Natural killer cell (primary cell): ENCODE measurements at regions not wholly inside any gene's neighbourhood (a gene's known extent, or its start where the extent isn't known, plus 50 kb on each side); places are given as distances from the start of the nearest gene placed in this dataset.

Source experiments
- ATAC-seq, 3 donors: fragments of 150-1000 bp in 2 of 3; fragments of 200-7000 bp in 1 of 3; cut with Tn5 transposase; 1 replicate in 1 of 3; 2 replicates in 2 of 3; pipeline ENCODE4 v1.10.0; 2021; ENCODE audit warnings: mild to moderate bottlenecking in 2 of 3, moderate library complexity in 2 of 3
- DNase-seq, 2 donors: peaks; one replicate each; pipeline versions ENCODE4 v3.0.0 to v3.0.0-alpha.2; 2013 to 2021; ENCODE audit warnings: mixed read lengths in 1 of 2
- H3K27ac ChIP-seq: one replicate; pipeline ENCODE4 v1.5.1; 2013; ENCODE audit warnings: mild to moderate bottlenecking, low read length
- H3K27me3 ChIP-seq: one replicate; pipeline ENCODE4 v1.6.1; 2013; ENCODE audit warnings: low read length; ENCODE audit not compliant: control insufficient read depth, insufficient read depth
- H3K36me3 ChIP-seq: one replicate; pipeline ENCODE4 v1.6.1; 2013; ENCODE audit warnings: low read length; ENCODE audit not compliant: control insufficient read depth, insufficient read depth
- H3K4me1 ChIP-seq: one replicate; pipeline ENCODE4 v1.6.1; 2013; ENCODE audit warnings: low read length; ENCODE audit not compliant: control insufficient read depth, insufficient read depth
- H3K4me3 ChIP-seq: one replicate; pipeline ENCODE4 v1.5.1; 2013; ENCODE audit warnings: low read length
- H3K9me3 ChIP-seq: one replicate; pipeline ENCODE4 v1.6.1; 2013; ENCODE audit warnings: low read length; ENCODE audit not compliant: control insufficient read depth, insufficient read depth
- H3K27ac Mint-ChIP-seq, 2 donors: one replicate each; pipeline ENCODE4 v1.8.0; 2022; ENCODE audit warnings: mild to moderate bottlenecking in 2 of 2, mixed read lengths in 2 of 2, moderate library complexity in 1 of 2
- H3K27me3 Mint-ChIP-seq, 2 donors: one replicate each; pipeline ENCODE4 v1.8.0; 2022; ENCODE audit warnings: low read depth in 2 of 2, mixed read lengths in 2 of 2
- H3K36me3 Mint-ChIP-seq: one replicate; pipeline ENCODE4 v1.8.0; 2022; ENCODE audit warnings: mixed read lengths
- H3K4me1 Mint-ChIP-seq, 2 donors: one replicate each; pipeline ENCODE4 v1.8.0; 2022; ENCODE audit warnings: mixed read lengths in 2 of 2
- H3K4me3 Mint-ChIP-seq: one replicate; pipeline ENCODE4 v1.8.0; 2022; ENCODE audit warnings: mild to moderate bottlenecking, moderate library complexity, mixed read lengths
- H3K9me3 Mint-ChIP-seq, 2 donors: one replicate each; pipeline ENCODE4 v1.8.0; 2022; ENCODE audit warnings: mixed read lengths in 2 of 2
- WGBS: methylation state at CpG from one replicate; pipeline ENCODE4 v1.1.7; 2013; ENCODE audit warnings: missing lambda C conversion rate; ENCODE audit not compliant: insufficient coverage; 5-methylcytosine and 5-hydroxymethylcytosine counted together
- intact Hi-C: fragments of 100-400 bp; cut with micrococcal nuclease; formaldehyde crosslinking; loops from one replicate; pipeline ENCODE4 v1.14.2; 2022
- TF ChIP-seq, protein P1 (sequence below): fragments of 200-600 bp; IDR thresholded peaks from one replicate; pipeline ENCODE4 v1.8.0; 2022; ENCODE audit warnings: antibody characterized with exemption

DNA sequence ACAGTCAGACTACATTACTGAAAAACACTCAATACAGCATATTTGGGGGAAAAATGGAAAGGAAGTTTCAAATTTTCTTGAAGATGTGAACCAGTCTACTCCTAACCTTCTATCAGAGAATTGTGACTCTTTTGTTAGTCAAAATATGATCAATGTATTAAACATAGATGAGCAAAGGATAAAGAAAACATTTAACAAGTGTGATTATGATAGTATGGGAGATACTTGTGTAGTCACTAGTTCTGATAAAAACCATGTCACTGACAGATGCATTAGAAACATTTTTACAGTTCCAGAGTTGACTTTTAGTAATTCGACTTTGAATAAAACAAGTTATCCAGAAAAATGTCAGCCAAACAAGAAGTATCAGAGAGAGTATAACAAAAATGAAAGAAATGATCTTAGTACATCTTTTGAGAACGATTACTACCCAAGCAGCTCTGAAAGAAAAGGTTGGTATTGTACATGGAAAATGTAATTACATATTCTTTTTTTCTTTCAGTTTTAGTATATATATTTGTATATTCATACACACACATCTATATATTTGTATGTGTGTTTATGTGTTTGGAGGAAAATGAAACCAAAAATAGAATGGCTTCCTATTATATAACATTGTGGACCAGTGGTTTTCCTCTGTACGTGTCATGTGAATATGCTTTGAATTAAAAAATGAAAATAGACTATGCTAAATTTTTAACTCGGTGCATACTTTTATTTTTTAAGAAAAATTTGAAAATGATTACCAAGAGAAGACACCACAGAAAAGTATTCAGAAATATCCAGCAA is 63.3 kb upstream of the ABCD2 start:
- 70% methylated on average over 1 of the region's 4 CpGs for WGBS
- peak overlapping the region; percentile 73 for H3K27ac ChIP-seq
- Mint-ChIP-seq H3K4me1 (peaks cover 23 to 27% of the 10 kb centered on the region in 2 donors), H3K36me3 (no peaks in the 10 kb centered on the region), H3K27me3 (peaks cover under 1 to 8% of the 10 kb centered on the region in 2 donors), H3K9me3 (no peaks in the 10 kb centered on the region), H3K4me3 (peak overlapping the region; percentile 81), H3K27ac (peak overlapping the region; percentile 87 to 88)
- peak in 1 of 2 donors; percentile 69 for DNase-seq
- no peaks in the 10 kb centered on the region for H3K9me3 ChIP-seq
- no peaks in the 10 kb centered on the region for H3K27me3 ChIP-seq
- H3K4me1 ChIP-seq: peaks cover 16% of the 10 kb centered on the region
- H3K36me3 ChIP-seq: no peaks in the 10 kb centered on the region
- TF ChIP-seq, protein P1, sequence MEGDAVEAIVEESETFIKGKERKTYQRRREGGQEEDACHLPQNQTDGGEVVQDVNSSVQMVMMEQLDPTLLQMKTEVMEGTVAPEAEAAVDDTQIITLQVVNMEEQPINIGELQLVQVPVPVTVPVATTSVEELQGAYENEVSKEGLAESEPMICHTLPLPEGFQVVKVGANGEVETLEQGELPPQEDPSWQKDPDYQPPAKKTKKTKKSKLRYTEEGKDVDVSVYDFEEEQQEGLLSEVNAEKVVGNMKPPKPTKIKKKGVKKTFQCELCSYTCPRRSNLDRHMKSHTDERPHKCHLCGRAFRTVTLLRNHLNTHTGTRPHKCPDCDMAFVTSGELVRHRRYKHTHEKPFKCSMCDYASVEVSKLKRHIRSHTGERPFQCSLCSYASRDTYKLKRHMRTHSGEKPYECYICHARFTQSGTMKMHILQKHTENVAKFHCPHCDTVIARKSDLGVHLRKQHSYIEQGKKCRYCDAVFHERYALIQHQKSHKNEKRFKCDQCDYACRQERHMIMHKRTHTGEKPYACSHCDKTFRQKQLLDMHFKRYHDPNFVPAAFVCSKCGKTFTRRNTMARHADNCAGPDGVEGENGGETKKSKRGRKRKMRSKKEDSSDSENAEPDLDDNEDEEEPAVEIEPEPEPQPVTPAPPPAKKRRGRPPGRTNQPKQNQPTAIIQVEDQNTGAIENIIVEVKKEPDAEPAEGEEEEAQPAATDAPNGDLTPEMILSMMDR: no peak
- H3K4me3 ChIP-seq: peak overlapping the region; percentile 22
- intact Hi-C loops: no loop called here
- ATAC-seq: peak; percentile 57 to 85 (median 84)

DNA sequence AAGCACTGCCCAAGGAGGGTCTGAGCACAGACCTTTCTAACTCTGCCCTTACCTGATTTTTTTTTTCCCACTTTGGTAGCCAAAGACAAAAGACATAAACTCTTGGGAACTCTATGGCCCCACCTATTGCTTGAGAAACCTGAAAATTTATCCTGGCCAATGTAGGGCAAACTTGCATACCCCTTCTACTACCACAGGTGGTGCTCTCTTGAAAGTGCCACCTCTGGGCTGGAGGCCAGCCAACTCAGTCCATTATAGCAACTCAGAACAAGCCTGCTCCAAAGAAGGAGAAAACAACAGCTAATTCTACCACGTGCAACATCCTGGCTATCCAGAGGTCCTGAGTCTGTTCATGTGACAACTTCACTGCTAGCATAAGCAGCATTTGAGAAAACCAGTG is 55.7 kb upstream of the ABCD2 start:
- H3K9me3 Mint-ChIP-seq: peaks cover 5 to 9% of the 10 kb centered on the region in 2 donors
- TF ChIP-seq, protein P1: no peak
- peaks cover 17% of the 10 kb centered on the region for H3K36me3 Mint-ChIP-seq
- Histone ChIP-seq H3K27ac (no peak overlapping the region), H3K27me3 (no peaks in the 10 kb centered on the region), H3K4me1 (no peaks in the 10 kb centered on the region), H3K36me3 (no peaks in the 10 kb centered on the region), H3K9me3 (no peaks in the 10 kb centered on the region), H3K4me3 (no peak overlapping the region)
- H3K27me3 Mint-ChIP-seq: peaks cover 3 to 36% of the 10 kb centered on the region in 2 donors
- no peak overlapping the region for H3K4me3 Mint-ChIP-seq
- no peak overlapping the region for H3K27ac Mint-ChIP-seq
- 69% methylated on average over 1 of the region's 1 CpG for WGBS
- intact Hi-C loops: no loop called here
- peak in 1 of 3 donors; percentile 18 for ATAC-seq
- DNase-seq: peak in 1 of 2 donors; percentile 14
- no peaks in the 10 kb centered on the region for H3K4me1 Mint-ChIP-seq

DNA sequence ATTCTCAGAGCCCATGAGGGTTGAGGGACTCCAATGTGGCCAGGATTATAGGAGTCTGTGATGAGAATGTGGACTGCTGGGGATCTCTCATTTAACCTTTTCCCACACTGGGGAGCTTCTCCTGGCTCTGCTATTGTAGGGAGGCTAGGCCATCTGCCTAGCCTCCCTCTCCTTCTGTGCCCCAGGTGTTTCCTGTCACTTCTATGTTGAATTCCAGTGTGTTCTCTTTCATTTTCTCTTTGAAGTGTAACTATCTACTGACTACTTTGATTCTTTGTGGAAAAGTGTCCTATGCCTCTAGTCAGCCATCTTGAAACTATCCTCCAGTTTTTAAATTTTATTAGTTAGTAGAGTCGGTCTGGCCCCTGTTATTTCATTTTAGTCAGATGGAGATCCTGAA is 53.4 kb upstream of the ABCD2 start:
- Histone ChIP-seq H3K27ac (no peak overlapping the region), H3K27me3 (no peaks in the 10 kb centered on the region), H3K9me3 (no peaks in the 10 kb centered on the region), H3K4me3 (no peak overlapping the region), H3K4me1 (peaks cover 11% of the 10 kb centered on the region), H3K36me3 (no peaks in the 10 kb centered on the region)
- no peak overlapping the region for H3K4me3 Mint-ChIP-seq
- DNase-seq: no peak
- 89% methylated on average over 1 of the region's 1 CpG for WGBS
- intact Hi-C loops: no loop called here
- no peak for ATAC-seq
- H3K27me3 Mint-ChIP-seq: peaks cover 3 to 29% of the 10 kb centered on the region in 2 donors
- H3K27ac Mint-ChIP-seq: no peak overlapping the region
- H3K9me3 Mint-ChIP-seq: peaks cover 5 to 9% of the 10 kb centered on the region in 2 donors
- H3K36me3 Mint-ChIP-seq: peaks cover 19% of the 10 kb centered on the region
- TF ChIP-seq, protein P1: no peak
- H3K4me1 Mint-ChIP-seq: no peaks in the 10 kb centered on the region
